Thoracic aorta (tissue), 2 donors: ENCODE measurements at regions not wholly inside any gene's neighbourhood (a gene's known extent, or its start where the extent isn't known, plus 50 kb on each side); places are given as distances from the start of the nearest gene placed in this dataset.

ENCODE experiments used
- ATAC-seq: fragments of 150-250 bp; one replicate; pipeline ENCODE4 v1.8.0; 2017; ENCODE audit warnings: low read depth; ENCODE audit not compliant: insufficient number of reproducible peaks, low FRiP score
- DNase-seq: peaks from one replicate; pipeline ENCODE4 v3.0.0-alpha.2; 2020; ENCODE audit warnings: low spot score
- H3K27ac ChIP-seq, 2 donors: fragments of 200-600 bp; sonication (generic); 1 replicate in 1 of 2; 2 replicates in 1 of 2; pipeline ENCODE4 v1.5.1; 2016; ENCODE audit warnings: mild to moderate bottlenecking in 2 of 2, moderate library complexity in 2 of 2
- H3K27me3 ChIP-seq: fragments of 200-600 bp; sonication (generic); replicated peaks from 2 replicates; pipeline ENCODE4 v1.6.0; 2016; ENCODE audit warnings: mild to moderate bottlenecking; ENCODE audit not compliant: insufficient read depth
- H3K36me3 ChIP-seq: fragments of 200-600 bp; sonication (generic); one replicate; pipeline ENCODE4 v1.5.1; 2016
- H3K4me1 ChIP-seq, 2 donors: fragments of 200-600 bp; sonication (generic); 1 replicate in 1 of 2; 2 replicates in 1 of 2; pipeline versions ENCODE4 v1.5.1 to v1.6.0; 2016; ENCODE audit warnings: low read depth in 2 of 2, mild to moderate bottlenecking in 1 of 2; ENCODE audit not compliant: control insufficient read depth in 1 of 2
- H3K4me3 ChIP-seq: fragments of 200-600 bp; sonication (generic); 2 replicates; pipeline ENCODE4 v1.5.1; 2016; ENCODE audit warnings: mild to moderate bottlenecking
- H3K9me3 ChIP-seq: fragments of 200-600 bp; sonication (generic); 2 replicates; pipeline ENCODE4 v1.5.1; 2016
- TF ChIP-seq, protein P1 (sequence below): fragments of 200-600 bp; sonication (generic); IDR thresholded peaks from one replicate; pipeline ENCODE4 v1.5.1; 2019; ENCODE audit warnings: antibody characterized with exemption

DNA sequence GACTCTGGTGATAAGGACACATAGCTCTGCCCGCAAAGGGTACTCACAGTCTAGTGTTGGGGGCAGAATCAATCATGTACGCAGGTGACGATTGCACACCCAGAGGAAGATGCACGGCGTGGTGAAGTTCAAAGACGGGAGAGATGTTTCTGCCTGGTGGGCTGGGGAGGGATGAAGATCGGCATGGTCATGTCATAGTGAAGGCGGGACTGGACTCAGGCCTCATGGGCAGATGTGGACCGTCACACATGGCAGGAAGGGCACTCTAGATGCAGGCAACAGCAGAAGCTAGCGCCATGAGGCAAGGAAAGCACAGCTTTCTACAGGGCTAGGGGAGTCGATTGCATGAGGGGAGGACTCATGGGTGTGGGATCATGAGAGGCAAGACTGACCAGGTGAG is 240.6 kb downstream of the OPA1 start:
- Histone ChIP-seq H3K9me3 (no peaks in the 10 kb centered on the region), H3K4me1 (no peaks in the 10 kb centered on the region), H3K4me3 (no peak overlapping the region), H3K36me3 (no peaks in the 10 kb centered on the region), H3K27ac (no peak overlapping the region), H3K27me3 (no peaks in the 10 kb centered on the region)
- TF ChIP-seq, protein P1, sequence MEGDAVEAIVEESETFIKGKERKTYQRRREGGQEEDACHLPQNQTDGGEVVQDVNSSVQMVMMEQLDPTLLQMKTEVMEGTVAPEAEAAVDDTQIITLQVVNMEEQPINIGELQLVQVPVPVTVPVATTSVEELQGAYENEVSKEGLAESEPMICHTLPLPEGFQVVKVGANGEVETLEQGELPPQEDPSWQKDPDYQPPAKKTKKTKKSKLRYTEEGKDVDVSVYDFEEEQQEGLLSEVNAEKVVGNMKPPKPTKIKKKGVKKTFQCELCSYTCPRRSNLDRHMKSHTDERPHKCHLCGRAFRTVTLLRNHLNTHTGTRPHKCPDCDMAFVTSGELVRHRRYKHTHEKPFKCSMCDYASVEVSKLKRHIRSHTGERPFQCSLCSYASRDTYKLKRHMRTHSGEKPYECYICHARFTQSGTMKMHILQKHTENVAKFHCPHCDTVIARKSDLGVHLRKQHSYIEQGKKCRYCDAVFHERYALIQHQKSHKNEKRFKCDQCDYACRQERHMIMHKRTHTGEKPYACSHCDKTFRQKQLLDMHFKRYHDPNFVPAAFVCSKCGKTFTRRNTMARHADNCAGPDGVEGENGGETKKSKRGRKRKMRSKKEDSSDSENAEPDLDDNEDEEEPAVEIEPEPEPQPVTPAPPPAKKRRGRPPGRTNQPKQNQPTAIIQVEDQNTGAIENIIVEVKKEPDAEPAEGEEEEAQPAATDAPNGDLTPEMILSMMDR, result no peak
- DNase-seq (no peak), ATAC-seq (no peak)

DNA sequence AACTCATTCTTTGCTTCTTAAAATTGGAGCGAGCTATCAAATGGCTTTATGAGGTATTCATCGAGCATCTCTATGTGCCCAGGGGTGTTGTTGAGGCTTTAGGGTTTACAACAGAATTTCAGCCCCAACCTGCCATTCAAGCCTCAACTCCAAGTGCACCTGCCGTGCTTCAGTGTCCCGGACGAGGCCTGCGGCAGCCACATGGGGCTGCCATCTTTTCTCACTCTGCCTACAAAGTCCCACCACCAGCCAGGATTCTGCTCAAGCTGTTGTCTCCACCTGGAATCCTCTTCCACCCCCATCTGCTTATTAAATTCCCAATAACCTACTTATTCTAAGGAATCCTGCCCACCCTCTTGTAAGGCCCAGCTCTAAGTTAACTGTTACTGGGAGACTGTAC is 242.4 kb downstream of the OPA1 start:
- no peak for DNase-seq
- Histone ChIP-seq H3K27me3 (no peaks in the 10 kb centered on the region), H3K9me3 (no peaks in the 10 kb centered on the region), H3K4me1 (no peaks in the 10 kb centered on the region), H3K27ac (no peak overlapping the region), H3K36me3 (no peaks in the 10 kb centered on the region), H3K4me3 (no peak overlapping the region)
- ATAC-seq, result no peak
- TF ChIP-seq, protein P1, result no peak

DNA sequence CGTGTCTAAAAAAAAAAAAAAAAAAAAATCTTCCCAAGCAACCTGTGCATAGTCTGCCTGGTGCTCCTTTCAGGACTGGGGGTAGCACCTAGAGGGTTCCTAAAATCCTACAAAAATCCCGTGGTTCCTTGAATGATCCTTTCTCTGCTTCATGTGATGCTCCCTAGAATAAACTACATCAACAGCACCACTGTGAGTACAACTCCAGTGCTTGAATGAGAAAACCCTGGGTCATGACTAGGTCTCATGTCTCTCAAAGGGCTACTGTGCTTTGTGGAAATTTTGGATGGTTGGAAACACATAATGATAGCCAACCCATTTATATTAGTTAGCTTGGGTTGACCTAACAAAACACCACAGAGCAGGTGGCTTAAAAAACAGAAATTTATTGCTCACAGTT is 243.5 kb downstream of the OPA1 start:
- no peak overlapping the region for H3K27ac ChIP-seq
- no peaks in the 10 kb centered on the region for H3K27me3 ChIP-seq
- H3K4me3 ChIP-seq, result no peak overlapping the region
- ATAC-seq (no peak), DNase-seq (no peak)
- no peaks in the 10 kb centered on the region for H3K36me3 ChIP-seq
- TF ChIP-seq, protein P1, result no peak
- no peaks in the 10 kb centered on the region for H3K9me3 ChIP-seq
- no peaks in the 10 kb centered on the region for H3K4me1 ChIP-seq

DNA sequence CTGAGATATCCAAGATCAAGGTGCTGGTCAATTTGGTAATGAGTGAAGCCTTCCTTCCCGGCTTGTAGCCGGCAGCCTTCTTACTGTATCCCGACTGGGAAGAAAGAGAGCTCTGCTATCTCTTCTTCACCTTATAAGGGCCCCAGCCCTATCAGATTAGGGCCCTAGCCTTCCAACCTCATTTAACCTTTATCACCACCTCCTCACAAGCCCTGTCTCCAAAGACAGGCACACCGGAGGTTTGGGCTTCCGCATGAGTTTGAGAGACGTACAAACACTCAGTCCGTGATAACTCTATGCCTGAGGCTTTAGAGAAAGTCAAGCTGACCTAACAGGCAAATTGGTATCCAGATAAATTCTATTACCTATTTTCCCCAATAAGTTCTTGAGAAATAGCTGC is 243.9 kb downstream of the OPA1 start:
- Histone ChIP-seq H3K36me3 (no peaks in the 10 kb centered on the region), H3K27me3 (no peaks in the 10 kb centered on the region), H3K4me1 (no peaks in the 10 kb centered on the region), H3K9me3 (no peaks in the 10 kb centered on the region), H3K27ac (no peak overlapping the region), H3K4me3 (no peak overlapping the region)
- DNase-seq (no peak), ATAC-seq (no peak)
- TF ChIP-seq, protein P1, result no peak

DNA sequence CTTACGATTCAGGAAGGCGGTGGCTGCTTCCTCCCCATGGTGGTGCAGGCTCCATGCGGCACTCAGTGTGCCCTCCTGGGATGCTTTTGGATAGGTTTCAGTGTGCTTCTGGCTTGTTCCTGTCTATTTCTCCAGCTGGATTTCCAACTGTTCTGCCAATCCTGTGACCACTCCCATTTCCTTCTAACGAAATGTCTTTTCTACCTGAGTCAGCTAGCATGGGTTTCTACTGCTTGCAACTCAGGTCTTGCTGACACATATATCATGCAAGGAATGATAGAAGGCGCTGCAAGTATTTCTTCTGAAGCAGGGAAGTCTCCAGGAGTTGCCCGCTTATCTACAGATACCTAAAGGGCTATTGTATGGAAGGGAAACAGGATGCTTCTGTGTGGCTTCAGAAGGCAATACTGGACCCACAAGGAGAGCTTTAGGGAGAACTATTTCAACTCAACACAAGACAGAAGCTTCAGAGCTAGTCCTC is 244.4 kb downstream of the OPA1 start:
- no peak for ATAC-seq
- Histone ChIP-seq H3K9me3 (no peaks in the 10 kb centered on the region), H3K36me3 (no peaks in the 10 kb centered on the region), H3K27ac (no peak overlapping the region), H3K27me3 (no peaks in the 10 kb centered on the region), H3K4me3 (no peak overlapping the region), H3K4me1 (no peaks in the 10 kb centered on the region)
- no peak for DNase-seq
- TF ChIP-seq, protein P1, result no peak
